H1 (cell line): ENCODE measurements at regions not wholly inside any gene's neighbourhood (a gene's known extent, or its start where the extent isn't known, plus 50 kb on each side); places are given as distances from the start of the nearest gene placed in this dataset.

Experiments used
- CTCF ChIA-PET: fragments of 300-600 bp; sonication (Branson Sonifier 250); formaldehyde crosslinking; loops from one replicate; lab custom pipeline; 2021; ENCODE audit not compliant: partially characterized antibody; lab: Charles Lee
- POLR2A ChIA-PET: fragments of 300-600 bp; sonication (Branson Sonifier 250); formaldehyde crosslinking; loops from one replicate; lab custom pipeline; 2021; ENCODE audit warnings: inconsistent platforms; ENCODE audit not compliant: partially characterized antibody; lab: Charles Lee
- DNase-seq, 2 experiments: peaks; one replicate each; pipeline versions ENCODE4 v3.0.0 to v3.0.0-alpha.2; 2010 to 2022; ENCODE audit warnings: low spot score in 2 of 2, low read depth in 1 of 2, mixed read lengths in 1 of 2
- FAIRE-seq: peaks from 2 replicates; lab custom pipeline; 2011; peaks lifted over from hg19 to GRCh38; lab: Jason Lieb, UNC
- H2AFZ ChIP-seq: 2 replicates; pipeline ENCODE4 v1.8.1; 2012; ENCODE audit warnings: low read length, inconsistent platforms
- H2AK5ac ChIP-seq: 2 replicates; pipeline ENCODE4 v1.6.1; 2013; ENCODE audit warnings: low read depth, low read length
- H2BK120ac ChIP-seq: replicated peaks from 2 replicates; pipeline ENCODE3; 2013; ENCODE audit warnings: low read depth, low read length, inconsistent platforms
- H2BK12ac ChIP-seq: 2 replicates; pipeline ENCODE4 v1.6.1; 2013; ENCODE audit warnings: low read depth, low read length
- H2BK15ac ChIP-seq: 2 replicates; pipeline ENCODE4 v1.6.1; 2013; ENCODE audit warnings: low read length
- H2BK20ac ChIP-seq: 2 replicates; pipeline ENCODE4 v1.6.1; 2013; ENCODE audit warnings: low read length
- H2BK5ac ChIP-seq: 2 replicates; pipeline ENCODE4 v1.6.1; 2013; ENCODE audit warnings: low read depth, low read length
- H3K14ac ChIP-seq: 2 replicates; pipeline ENCODE4 v1.6.1; 2013; ENCODE audit warnings: inconsistent platforms; ENCODE audit not compliant: insufficient read length
- H3K18ac ChIP-seq: 2 replicates; pipeline ENCODE4 v1.6.1; 2013; ENCODE audit warnings: low read length; ENCODE audit errors: extremely low read depth
- H3K23ac ChIP-seq: 2 replicates; pipeline ENCODE4 v1.6.1; 2013; ENCODE audit warnings: inconsistent platforms; ENCODE audit not compliant: insufficient read length
- H3K23me2 ChIP-seq: 2 replicates; pipeline ENCODE4 v1.6.1; 2013; ENCODE audit warnings: low read depth, low read length
- H3K27ac ChIP-seq: 2 replicates; pipeline ENCODE4 v1.6.1; 2011; ENCODE audit warnings: low read depth, low read length, inconsistent platforms
- H3K27me3 ChIP-seq, 4 experiments: replicated peaks in 1 of 4; 1 replicate in 1 of 4; 2 replicates in 3 of 4; pipeline versions ENCODE4 v1.6.1 to v1.8.1; 2011 to 2013; ENCODE audit warnings: low read length in 3 of 4, mild to moderate bottlenecking in 3 of 4, inconsistent platforms in 2 of 4, mixed read lengths in 2 of 4, moderate library complexity in 1 of 4; ENCODE audit not compliant: control insufficient read depth in 3 of 4, insufficient read depth in 3 of 4; ENCODE audit errors: extremely low read depth in 1 of 4
- H3K36me3 ChIP-seq, 4 experiments: 2 replicates each; pipeline versions ENCODE4 v1.6.1 to v1.8.1; 2011 to 2013; ENCODE audit warnings: mild to moderate bottlenecking in 4 of 4, low read length in 3 of 4, moderate library complexity in 2 of 4, control low read depth in 1 of 4, inconsistent platforms in 1 of 4; ENCODE audit not compliant: insufficient read depth in 4 of 4, control insufficient read depth in 2 of 4
- H3K4ac ChIP-seq: replicated peaks from 2 replicates; pipeline ENCODE3; 2013; ENCODE audit warnings: low read length, low read depth, mixed read lengths, inconsistent platforms; ENCODE audit not compliant: insufficient read length
- H3K4me1 ChIP-seq, 4 experiments: replicated peaks in 1 of 4; 1 replicate in 1 of 4; 2 replicates in 3 of 4; pipeline versions ENCODE4 v1.6.1 to v1.8.1; 2011 to 2013; ENCODE audit warnings: low read length in 3 of 4, inconsistent platforms in 2 of 4, mixed read lengths in 1 of 4; ENCODE audit not compliant: insufficient read depth in 4 of 4, control insufficient read depth in 3 of 4
- H3K4me2 ChIP-seq, 2 experiments: 2 replicates each; pipeline versions ENCODE4 v1.6.1 to v1.8.1; 2011 to 2013; ENCODE audit warnings: low read depth in 2 of 2, low read length in 2 of 2, control low read depth in 1 of 2, inconsistent platforms in 1 of 2, mild to moderate bottlenecking in 1 of 2; ENCODE audit not compliant: insufficient read depth in 1 of 2
- H3K4me3 ChIP-seq, 4 experiments: fragments of 200-600, 300-600 bp in 1 of 4; sonication (generic), shearing (Covaris generic), sonication (Bioruptor Twin) in 1 of 4; 2 replicates each; pipeline versions ENCODE4 v1.5.1 to v1.8.1; 2011 to 2016; ENCODE audit warnings: low read length in 4 of 4, low read depth in 3 of 4, control low read depth in 2 of 4, inconsistent platforms in 2 of 4, mild to moderate bottlenecking in 2 of 4, mixed read lengths in 1 of 4, moderate library complexity in 1 of 4; ENCODE audit not compliant: insufficient read depth in 2 of 4; ENCODE audit errors: extremely low read depth in 1 of 4
- H3K56ac ChIP-seq: replicated peaks from 2 replicates; pipeline ENCODE3; 2013; ENCODE audit warnings: low read depth, mild to moderate bottlenecking, mixed read lengths, low read length, inconsistent platforms; ENCODE audit not compliant: insufficient read length
- H3K79me1 ChIP-seq: 2 replicates; pipeline ENCODE4 v1.6.1; 2013; ENCODE audit warnings: low read depth, low read length, control low read depth
- H3K79me2 ChIP-seq, 2 experiments: 2 replicates each; pipeline versions ENCODE4 v1.6.1 to v1.8.1; 2012 to 2013; ENCODE audit warnings: low read length in 2 of 2, mild to moderate bottlenecking in 2 of 2, inconsistent platforms in 1 of 2; ENCODE audit not compliant: insufficient read depth in 2 of 2, control insufficient read depth in 1 of 2
- H3K9ac ChIP-seq, 4 experiments: replicated peaks in 1 of 4; 1 replicate in 1 of 4; 2 replicates in 3 of 4; pipeline versions ENCODE4 v1.6.1 to v1.8.1; 2011 to 2013; ENCODE audit warnings: low read depth in 3 of 4, low read length in 3 of 4, control low read depth in 2 of 4, mild to moderate bottlenecking in 2 of 4, moderate library complexity in 2 of 4, inconsistent platforms in 1 of 4; ENCODE audit errors: extremely low read depth in 1 of 4
- H3K9me3 ChIP-seq, 2 experiments: 2 replicates each; pipeline versions ENCODE4 v1.6.1 to v1.8.1; 2012 to 2013; ENCODE audit warnings: mild to moderate bottlenecking in 2 of 2, moderate library complexity in 2 of 2, control low read depth in 1 of 2, inconsistent platforms in 1 of 2, low read depth in 1 of 2, low read length in 1 of 2, mixed read lengths in 1 of 2; ENCODE audit not compliant: insufficient read depth in 2 of 2
- H4K20me1 ChIP-seq, 2 experiments: replicated peaks in 1 of 2; 2 replicates each; pipeline versions ENCODE3 to v1.8.1; 2011 to 2013; ENCODE audit warnings: inconsistent platforms in 2 of 2, low read length in 2 of 2, mild to moderate bottlenecking in 1 of 2; ENCODE audit not compliant: insufficient read depth in 2 of 2, control insufficient read depth in 1 of 2
- H4K5ac ChIP-seq: 2 replicates; pipeline ENCODE4 v1.6.1; 2013; ENCODE audit warnings: low read length, low read depth, mixed read lengths, inconsistent platforms; ENCODE audit not compliant: insufficient read length
- H4K8ac ChIP-seq: 2 replicates; pipeline ENCODE4 v1.8.0; 2013; ENCODE audit warnings: mild to moderate bottlenecking, moderate library complexity, low read length, inconsistent platforms; ENCODE audit not compliant: insufficient read depth; ENCODE audit errors: extremely low read depth
- H4K91ac ChIP-seq: replicated peaks from 2 replicates; pipeline ENCODE3; 2013; ENCODE audit warnings: low read length, mixed read lengths, inconsistent platforms; ENCODE audit not compliant: insufficient read length
- TEAD4 ChIP-seq: IDR thresholded peaks from 2 replicates; pipeline ENCODE4 v1.6.1; 2012; ENCODE audit warnings: low read depth, low read length, inconsistent platforms, mixed read lengths
- WGBS, 2 experiments: shearing (Covaris generic) in 1 of 2; methylation state at CpG; one replicate each; pipeline versions ENCODE4 v1.1.6 to v1.1.7; 2013 to 2015; ENCODE audit warnings: low lambda C conversion rate in 2 of 2, mixed read lengths in 2 of 2, inconsistent platforms in 1 of 2, low coverage in 1 of 2, missing lambda C conversion rate in 1 of 2; ENCODE audit not compliant: insufficient replicate concordance in 2 of 2, insufficient coverage in 1 of 2, insufficient read length in 1 of 2; ENCODE audit errors: extremely low coverage in 1 of 2, missing lambda C conversion rate in 1 of 2; 5-methylcytosine and 5-hydroxymethylcytosine counted together

DNA sequence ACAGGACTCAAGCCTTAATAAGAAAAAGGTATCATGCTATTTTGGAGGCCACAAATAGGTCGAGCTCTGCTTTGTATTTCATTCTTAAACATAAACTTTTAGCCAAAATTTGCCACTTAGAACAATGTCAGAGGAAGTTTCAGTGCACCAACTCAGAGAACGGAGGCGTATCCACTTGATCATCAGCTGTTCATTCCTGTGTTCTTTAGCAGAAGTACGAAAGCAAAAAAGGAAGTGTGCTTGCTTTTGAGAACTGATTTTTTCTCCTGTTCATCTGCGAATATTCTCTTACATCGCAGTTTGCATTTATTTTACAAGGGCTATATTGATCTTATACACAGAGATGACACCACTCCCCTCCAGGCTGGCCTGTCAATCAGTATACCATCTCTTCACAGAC is 188.6 kb upstream of the SOX5 start:
- no peak overlapping the region for H3K56ac ChIP-seq
- H3K18ac ChIP-seq = no peak overlapping the region
- no peak overlapping the region for H2BK5ac ChIP-seq
- no peak overlapping the region for H4K8ac ChIP-seq
- H3K79me2 ChIP-seq = no peaks in the 10 kb centered on the region
- H4K91ac ChIP-seq = no peak overlapping the region
- ChIA-PET POLR2A (no interaction called here), CTCF (interaction anchor here (0.9 kb wide), 1 partner anchor 118 kb away, joined by 3 read pairs; no protein-coding TSS in a partner anchor)
- no peak overlapping the region for H2BK120ac ChIP-seq
- H3K4me2 ChIP-seq = no peak overlapping the region
- no peak overlapping the region for H3K9ac ChIP-seq
- no peak overlapping the region for H3K4me3 ChIP-seq
- H3K23me2 ChIP-seq = no peaks in the 10 kb centered on the region
- H4K5ac ChIP-seq = no peak overlapping the region
- H3K4ac ChIP-seq = no peak overlapping the region
- no peak overlapping the region for H2BK15ac ChIP-seq
- H3K4me1 ChIP-seq = peaks cover 0 to 5% (median 3%) of the 10 kb centered on the region in 4 experiments; a peak in 4 of 7 replicates
- 87% methylated on average over 6 of the region's 6 CpGs; no CpG with 5 or more reads in 1 of the 2 experiments for WGBS, 2 experiments
- H3K23ac ChIP-seq = no peak overlapping the region
- DNase-seq (no peak), FAIRE-seq (no peak)
- H3K27me3 ChIP-seq = no peaks in the 10 kb centered on the region
- no peak for TF ChIP-seq TEAD4
- H3K9me3 ChIP-seq = no peaks in the 10 kb centered on the region
- no peaks in the 10 kb centered on the region for H3K79me1 ChIP-seq
- no peak overlapping the region for H2AFZ ChIP-seq
- no peak overlapping the region for H3K27ac ChIP-seq
- no peak overlapping the region for H2BK20ac ChIP-seq
- H4K20me1 ChIP-seq = no peaks in the 10 kb centered on the region
- H2BK12ac ChIP-seq = no peak overlapping the region
- H2AK5ac ChIP-seq = no peak overlapping the region
- H3K14ac ChIP-seq = no peak overlapping the region
- H3K36me3 ChIP-seq = no peaks in the 10 kb centered on the region
